H1 (cell line): ENCODE measurements at regions not wholly inside any gene's neighbourhood (a gene's known extent, or its start where the extent isn't known, plus 50 kb on each side); places are given as distances from the start of the nearest gene placed in this dataset.

ENCODE experiments used
- BACH1 ChIP-seq: IDR thresholded peaks from 2 replicates; pipeline ENCODE4 v1.6.1; 2012; ENCODE audit warnings: low read length, improper control_type of control experiment
- E2F6 ChIP-seq: IDR thresholded peaks from 2 replicates; pipeline ENCODE4 v1.6.1; 2012; ENCODE audit warnings: inconsistent platforms
- KDM4A ChIP-seq: IDR thresholded peaks from one replicate; pipeline ENCODE4 v1.7.1; 2012; ENCODE audit warnings: low read depth, mild to moderate bottlenecking, moderate library complexity, low read length, inconsistent platforms; ENCODE audit not compliant: severe bottlenecking
- MAFK ChIP-seq: IDR thresholded peaks from 2 replicates; pipeline ENCODE4 v1.6.1; 2012; ENCODE audit warnings: low read depth, mild to moderate bottlenecking, improper control_type of control experiment, low read length
- NRF1 ChIP-seq: IDR thresholded peaks from 2 replicates; pipeline ENCODE4 v1.6.1; 2011; ENCODE audit warnings: mild to moderate bottlenecking, low read depth, low read length, improper control_type of control experiment
- RXRA ChIP-seq: IDR thresholded peaks from 2 replicates; pipeline ENCODE4 v1.6.1; 2011; ENCODE audit warnings: low read depth, mild to moderate bottlenecking, low read length, moderate library complexity; ENCODE audit not compliant: insufficient read depth
- SP2 ChIP-seq: IDR thresholded peaks from 2 replicates; pipeline ENCODE4 v1.6.1; 2012; ENCODE audit warnings: mild to moderate bottlenecking, low read length, inconsistent platforms
- USF2 ChIP-seq: IDR thresholded peaks from 2 replicates; pipeline ENCODE4 v1.6.1; 2011; ENCODE audit warnings: low read length, improper control_type of control experiment
- YY1 ChIP-seq: IDR thresholded peaks from 2 replicates; pipeline ENCODE4 v1.6.1; 2011; ENCODE audit warnings: low read depth, mild to moderate bottlenecking, low read length

- no peak for TF ChIP-seq KDM4A
- no peak for TF ChIP-seq MAFK
- no peak for TF ChIP-seq USF2
- no peak for TF ChIP-seq BACH1
- no peak for TF ChIP-seq SP2
- TF ChIP-seq YY1, result no peak
- no peak for TF ChIP-seq E2F6
- no peak for TF ChIP-seq NRF1
- no peak for TF ChIP-seq RXRA
- TF ChIP-seq, all 59 proteins: peak for 0
Observed at GRCh38 chr4:19135895-19136633, 1114.5 kb upstream of the LCORL start (continued).
